Right renal cortex interstitium (tissue), 3 donors: ENCODE measurements at regions not wholly inside any gene's neighbourhood (a gene's known extent, or its start where the extent isn't known, plus 50 kb on each side); places are given as distances from the start of the nearest gene placed in this dataset.

Experiments used
- DNase-seq, 3 donors: peaks; one replicate each; pipeline ENCODE4 v3.0.0-alpha.2; 2013; ENCODE audit warnings: low read depth in 3 of 3, low spot score in 2 of 3

DNA sequence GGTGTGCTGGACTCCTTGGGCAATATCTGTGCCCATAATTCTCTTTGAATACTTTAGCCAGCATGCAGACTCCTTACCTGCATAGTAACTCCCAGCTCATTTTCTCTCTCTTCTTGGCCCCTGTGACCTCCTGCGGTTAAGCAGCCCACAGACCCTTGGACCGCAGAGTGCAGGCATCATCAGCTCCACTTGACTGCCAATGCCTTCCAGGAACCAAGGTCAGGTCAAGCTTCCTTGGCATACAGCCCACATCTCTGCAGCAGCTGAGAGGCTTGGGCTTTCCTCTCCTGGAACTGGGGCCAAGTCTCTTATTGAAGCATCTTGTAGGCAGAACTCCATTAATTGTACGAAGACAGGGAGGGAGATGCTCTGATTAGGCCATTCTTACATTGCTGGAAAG is 130.1 kb upstream of the PIEZO2 start:
- no peak for DNase-seq

DNA sequence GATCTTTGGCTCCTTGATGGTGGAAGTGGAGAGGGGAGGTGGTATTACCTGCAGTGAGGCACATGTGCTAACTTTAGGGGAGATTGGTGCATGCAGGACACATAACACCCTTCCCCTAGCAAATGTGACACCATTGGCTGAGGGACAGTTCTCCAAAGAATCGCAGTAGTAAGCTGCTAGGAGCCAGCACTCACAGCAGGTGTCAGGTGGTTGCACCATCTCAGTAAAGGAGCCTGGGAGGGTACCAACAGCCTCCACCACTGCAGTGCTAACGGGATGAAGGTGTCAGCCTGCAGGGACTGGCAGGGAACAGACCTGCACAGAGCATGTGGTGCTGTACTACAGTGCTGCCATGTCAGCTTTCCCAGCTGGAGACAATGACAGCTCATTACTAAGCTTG is 127.3 kb upstream of the PIEZO2 start:
- DNase-seq = no peak

DNA sequence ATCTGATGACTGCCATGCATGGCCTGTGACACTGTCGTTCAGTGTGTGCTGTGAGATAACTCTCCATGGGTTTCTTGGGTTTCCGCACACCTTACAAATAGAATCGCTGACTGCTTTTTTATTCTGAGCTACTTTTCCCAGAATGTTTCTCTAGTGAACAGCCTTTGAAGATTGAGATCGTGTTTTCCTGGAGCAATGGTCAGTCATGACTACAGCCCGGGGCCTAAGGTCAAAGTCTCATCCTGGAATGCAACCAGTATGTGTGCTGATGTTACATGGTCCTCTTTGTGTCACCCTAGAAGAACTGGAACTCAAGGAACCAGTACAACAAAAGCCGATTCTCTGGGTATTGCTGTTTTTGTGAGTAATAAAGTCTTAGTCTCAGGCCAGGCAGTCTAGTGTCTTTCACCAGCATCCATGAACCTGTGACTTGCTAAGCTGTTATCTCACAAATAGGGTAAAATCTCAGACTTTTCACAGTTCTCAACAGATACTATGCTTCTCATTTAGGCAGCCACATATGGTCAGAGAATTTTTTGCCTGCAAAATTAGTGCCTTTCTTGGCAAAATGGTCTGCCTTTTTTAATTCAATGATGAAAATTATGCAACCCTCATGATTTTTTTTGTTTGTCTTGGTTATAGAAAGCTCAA is 124.9 kb upstream of the PIEZO2 start:
- no peak for DNase-seq

DNA sequence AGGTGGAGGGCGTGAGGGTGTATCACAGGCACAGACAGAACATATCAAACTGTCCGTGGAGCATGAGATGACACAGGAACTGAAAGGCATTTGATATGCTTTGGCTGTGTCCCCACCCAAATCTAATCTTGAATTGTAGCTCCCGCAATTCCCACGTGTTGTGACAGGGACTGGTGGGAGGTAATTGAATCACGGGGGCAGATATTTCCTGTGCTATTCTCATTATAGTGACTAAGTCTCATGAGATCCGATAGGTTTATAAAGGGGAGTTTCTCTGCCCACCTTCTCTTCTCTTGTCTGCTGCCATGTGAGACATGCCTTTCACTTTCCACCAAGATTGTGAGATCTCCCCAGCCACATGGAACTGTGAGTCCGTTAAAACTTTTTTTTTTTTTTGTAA is 123.1 kb upstream of the PIEZO2 start:
- no peak for DNase-seq

DNA sequence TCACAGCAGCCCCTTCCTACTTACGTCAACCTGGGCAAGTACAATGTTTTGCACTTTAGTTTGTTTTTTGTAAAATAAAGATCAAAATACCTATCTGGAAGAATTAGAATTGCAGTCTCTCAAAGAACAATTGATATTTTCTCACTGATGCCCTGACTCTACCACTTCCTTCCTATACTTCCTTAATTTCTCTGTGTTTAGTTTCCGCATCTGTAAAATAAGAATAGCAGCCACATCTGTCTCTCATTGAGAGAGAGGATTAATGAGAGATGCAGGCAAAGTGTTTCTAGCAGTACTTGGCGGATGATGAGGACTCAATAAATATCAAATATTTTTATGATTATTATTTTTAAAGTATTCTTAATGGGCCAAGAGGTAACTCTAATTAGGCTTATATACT is 122.6 kb upstream of the PIEZO2 start:
- DNase-seq = no peak

DNA sequence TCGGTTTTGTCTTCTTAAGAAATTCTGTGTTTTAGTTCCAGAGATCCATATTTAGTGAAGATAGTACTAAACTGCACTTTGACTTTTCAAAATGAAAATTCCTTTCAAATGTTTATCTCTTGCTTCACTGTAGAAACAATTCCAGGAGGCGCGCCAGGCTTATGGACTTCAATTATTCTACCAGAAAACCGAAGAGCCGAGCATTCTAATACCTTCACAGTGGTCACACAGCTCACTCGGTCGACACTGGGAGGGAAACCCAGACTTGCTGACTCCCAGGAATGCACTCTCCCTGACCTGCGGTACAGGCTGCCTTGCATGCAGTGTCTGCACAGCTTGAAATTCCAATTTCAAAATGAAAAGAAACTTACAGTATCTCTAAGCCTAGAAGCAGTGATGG is 119.9 kb upstream of the PIEZO2 start:
- DNase-seq = no peak

DNA sequence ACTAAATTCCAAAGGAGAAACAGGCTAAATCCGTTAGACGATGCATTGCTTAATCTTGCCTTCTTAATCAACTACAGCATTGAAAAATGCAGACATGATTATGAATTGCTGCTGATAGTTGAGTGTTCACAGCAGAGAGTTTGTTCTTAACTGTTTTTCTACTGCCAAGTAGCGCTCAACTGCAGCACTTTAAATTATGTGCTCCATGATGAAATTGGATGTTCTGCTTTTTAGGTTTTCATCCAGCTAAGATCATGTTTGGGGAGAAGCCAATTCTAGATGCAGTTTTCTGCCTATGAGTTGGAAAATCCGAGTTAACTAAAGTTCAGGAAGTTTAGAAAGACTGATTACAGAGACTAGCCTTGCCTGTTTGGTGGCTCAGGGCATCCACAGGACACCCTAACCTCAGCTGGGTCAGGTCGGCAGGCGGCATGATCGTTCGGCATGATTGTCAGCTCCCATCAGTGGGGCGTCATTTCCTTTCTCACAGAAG is 119.4 kb upstream of the PIEZO2 start:
- DNase-seq = peak in 1 of 3 donors; percentile 27

DNA sequence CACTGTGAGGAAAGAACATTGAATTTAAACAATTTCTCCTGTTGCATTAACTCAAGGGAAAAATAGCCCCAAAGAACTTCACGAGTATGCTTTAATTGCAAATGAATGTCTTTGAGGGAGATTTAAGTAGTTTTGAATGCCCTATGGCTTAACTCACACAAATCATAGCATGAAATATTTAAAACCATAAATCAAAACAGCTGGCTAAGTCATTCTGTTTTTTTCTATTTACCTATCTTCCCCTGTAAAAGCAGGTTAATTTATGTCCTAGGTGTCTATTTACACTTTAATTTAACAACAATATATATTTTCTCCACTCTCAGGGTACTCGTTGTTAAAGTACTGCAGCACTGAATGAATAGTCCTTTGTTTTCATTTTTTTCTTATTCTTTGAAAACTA is 118.8 kb upstream of the PIEZO2 start:
- no peak for DNase-seq

DNA sequence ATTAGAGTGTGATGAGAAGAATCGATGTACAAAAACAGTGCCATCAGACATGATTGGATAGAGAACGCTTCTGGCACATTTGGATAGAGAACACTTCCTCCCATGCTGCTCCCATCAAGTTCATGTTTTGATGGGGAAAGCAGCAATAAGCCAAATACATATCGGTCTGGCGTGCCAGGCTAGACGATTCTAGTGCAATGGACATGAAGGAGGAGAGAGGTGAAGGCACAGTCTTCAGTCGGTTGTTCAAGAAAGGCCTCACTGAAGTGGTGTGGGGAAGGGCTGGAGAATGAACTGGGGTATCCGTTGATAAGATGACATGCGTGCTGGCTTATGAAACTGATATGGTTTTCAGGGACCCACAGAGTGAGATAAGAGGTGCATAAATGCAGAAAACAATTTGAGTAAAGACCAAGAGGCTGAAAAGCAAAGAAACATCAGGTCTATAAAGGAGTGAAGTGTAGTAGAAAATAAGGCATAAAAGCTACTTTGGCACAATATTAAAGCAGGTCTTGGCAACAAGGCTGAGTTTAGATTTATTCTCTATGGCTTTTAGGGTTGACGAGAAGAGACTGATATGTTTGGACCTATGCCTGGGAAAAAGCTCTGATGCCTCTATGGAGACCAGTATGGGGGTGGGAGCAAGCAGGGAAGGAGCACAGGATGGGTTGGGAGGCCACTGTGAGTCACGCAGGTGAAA is 117.6 kb upstream of the PIEZO2 start:
- DNase-seq = no peak

DNA sequence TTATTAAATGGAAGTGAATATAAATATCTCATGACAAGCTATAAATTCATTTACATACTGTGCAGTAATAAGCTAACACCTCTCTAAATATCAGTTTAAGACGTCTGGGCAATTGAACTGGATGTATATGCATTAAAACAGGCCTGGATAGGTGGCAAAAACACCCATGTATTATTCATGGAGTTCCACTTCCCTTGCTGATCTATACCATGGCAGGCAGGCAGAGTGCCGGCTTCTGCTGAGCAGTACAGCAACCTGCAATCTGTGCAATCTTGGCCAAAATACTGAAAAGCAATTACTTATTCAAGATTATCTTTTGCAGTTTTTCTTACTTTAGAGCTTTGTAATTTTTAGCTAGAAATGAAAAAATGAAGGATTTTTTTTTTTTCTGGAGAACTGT is 112.1 kb upstream of the PIEZO2 start:
- no peak for DNase-seq

DNA sequence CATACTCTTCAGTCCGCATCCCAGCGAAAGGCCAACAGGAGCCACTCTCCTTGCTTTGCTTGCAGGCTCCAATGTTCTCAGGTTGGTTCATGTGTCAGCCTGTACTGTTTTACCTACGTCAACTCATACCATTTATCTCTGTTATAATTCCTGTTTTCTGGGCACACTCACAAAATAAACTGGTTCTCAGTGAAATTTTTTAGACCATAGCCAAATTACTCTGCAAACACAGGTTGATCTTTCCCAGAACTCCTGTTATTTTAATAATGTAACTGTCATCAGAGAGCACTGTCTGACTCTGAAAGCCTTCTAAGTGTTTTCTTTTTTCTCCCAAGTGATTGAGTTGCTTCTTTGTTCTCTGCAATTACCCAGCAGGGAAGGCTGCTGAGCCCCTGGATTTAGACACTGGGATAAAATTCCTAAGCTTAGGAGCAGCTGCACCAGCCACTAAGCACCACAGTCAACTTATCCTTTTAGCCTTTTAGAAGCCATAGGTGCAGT is 111.6 kb upstream of the PIEZO2 start:
- DNase-seq = no peak

DNA sequence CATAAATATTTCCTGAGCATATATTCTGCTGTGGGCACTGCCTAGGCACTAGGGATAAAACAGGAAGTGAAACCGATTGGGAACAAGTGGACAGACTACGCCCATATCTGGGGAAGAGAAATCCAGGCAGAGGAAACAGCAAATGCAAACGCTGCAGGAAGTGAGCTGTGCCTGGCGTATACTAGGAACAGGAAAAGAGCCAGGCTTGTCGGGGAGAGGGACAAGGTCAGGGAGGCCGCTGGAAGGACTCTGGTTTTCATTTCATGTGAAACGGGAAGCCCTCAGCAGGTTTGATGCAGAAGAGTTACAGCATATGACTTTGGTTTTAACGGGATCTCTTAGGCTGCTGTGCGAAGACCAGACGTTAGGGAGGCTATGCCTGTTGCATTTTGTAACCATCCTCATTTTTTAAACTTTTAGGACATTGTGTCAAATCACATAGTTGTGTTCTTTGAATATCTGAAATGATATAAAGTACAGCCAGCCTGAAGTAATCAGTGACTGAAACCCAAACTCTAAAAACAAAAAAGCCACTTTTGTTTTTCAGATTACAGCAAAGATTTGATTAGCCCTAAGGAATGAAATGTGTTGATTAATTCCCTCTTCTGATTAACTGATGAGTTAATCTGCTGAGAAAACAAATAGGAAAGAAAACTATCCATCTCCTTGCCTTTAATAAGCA is 110.2 kb upstream of the PIEZO2 start:
- no peak for DNase-seq

DNA sequence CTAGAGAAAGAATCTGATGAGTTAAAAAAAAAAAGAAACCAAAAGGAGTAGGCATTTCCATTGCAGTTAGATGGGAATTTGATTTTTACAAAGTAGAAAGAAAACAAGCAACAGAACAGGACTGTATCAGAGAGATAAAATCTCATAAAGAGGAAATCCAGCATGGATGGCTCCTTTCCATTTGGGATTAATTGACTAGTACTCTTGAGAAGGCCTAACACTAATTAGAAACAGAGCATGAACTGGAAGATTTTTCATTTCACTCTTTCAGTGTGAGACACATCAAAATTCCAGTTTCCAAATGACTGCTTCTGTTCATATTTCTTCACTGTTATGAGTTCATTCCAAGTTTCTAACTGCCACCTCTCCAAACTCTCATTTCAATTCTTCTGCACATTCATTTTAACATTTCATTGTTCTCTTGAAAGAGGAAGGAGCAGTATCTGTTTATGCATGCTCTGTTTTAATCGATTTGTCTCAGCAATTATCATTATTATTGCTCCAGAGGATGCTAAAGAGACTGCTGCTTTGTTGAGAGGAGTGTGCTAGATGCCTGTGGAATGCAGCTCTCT is 108.8 kb upstream of the PIEZO2 start:
- DNase-seq = no peak

DNA sequence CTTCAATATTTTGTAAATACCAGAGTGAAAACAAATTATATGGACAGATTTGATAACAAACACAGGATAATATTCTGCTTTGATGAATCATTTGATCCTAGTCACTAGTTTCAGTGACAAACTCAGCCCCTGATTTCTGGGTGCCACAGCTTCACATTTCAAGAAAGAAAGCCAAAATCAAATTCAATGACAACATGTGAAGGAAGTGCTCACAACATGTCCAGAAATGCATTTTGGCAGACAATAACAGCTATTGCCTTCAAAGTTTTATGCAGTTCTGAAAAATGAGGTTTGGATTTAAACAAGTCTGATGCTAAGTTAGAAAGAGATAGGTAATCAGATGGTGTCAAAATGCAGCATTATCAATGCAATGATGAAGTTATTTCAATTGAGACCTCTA is 106.9 kb upstream of the PIEZO2 start:
- DNase-seq = no peak

DNA sequence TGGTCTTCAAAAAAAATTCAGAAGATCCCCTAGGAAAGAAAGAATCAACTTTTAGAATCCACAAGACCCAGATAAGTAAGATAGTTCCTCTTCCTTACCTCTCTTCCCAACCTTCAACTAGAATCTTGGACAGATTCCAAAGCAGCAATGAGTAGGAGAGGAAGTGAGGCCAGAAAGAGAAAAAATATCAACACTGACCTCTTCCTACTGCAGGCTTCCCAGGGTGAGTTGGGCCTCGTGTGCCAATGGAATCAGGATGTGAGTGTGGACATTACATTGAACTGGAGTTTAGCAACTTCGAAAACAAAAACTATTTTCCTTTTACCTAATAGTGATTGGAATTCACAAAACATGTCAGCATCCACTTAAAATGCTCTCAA is 102.5 kb upstream of the PIEZO2 start:
- no peak for DNase-seq

DNA sequence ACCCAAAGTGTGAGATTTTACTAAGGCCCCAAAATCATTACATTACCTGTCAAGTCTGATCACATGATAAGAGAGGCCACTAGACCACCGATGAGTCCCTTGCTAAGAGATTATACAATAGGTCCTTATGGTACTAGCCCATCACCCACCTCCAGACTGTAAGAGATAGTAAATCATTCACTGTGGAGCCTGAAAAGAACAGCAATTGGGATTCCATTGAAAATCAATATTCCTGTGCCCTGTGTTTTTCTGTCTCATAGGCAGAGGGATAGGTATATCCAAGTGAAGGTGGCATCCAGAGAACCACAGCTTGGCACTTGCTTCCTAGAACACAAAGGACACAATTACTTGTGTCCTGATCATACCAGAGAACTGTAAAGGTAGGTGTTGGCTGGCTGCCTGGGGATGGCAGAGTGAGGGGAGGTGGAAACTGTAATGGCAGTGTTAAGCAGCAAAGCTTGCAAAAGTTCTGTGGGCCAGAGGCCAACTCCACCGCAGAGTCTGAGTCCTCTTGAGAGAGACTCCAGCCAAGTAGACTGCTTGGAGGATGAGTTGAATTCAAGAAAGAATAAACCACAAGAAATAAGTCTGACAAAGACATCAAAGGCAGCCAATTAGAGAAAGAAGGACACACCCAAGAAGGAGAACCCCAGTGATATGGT is 102.0 kb upstream of the PIEZO2 start:
- no peak for DNase-seq

DNA sequence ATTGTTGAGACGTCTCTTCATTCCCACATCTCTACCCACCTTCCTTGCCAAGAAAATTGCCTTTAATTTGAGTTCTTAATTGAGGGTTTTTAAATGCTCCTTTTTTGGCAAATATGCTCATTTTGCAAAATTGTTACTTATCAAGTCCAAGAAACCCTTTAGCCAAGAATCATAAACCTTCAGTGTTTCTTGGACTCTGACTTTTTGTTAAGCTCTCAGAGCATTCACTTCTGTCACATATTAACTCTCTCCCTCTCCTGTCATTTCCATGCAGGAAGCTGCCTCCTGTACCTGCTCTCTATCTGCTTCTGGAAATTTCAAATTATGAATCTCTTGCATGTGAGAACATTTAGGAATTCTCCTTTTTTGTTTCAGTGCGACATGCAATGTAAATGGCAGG is 100.0 kb upstream of the PIEZO2 start:
- no peak for DNase-seq

DNA sequence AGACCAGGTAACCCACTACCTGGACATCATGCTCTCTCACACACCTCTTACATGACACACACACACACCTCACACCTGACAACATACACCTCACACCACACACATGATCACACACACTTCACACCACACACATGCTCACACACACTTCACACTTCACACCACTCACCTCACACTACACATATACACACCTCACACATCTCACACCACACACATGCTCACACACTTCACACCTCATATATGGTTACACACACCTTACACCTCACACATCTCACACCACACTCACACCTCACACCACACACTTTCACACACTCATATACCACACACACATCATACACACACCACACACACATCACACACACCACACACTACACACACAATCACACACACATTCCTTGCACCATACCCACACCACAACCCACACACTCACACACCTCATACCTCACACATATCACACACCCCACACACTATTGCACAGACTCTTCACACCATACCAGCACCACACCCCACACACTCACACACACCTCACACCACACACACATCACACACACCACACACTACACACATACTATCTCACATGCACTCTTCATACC is 98.1 kb upstream of the PIEZO2 start:
- DNase-seq = no peak

DNA sequence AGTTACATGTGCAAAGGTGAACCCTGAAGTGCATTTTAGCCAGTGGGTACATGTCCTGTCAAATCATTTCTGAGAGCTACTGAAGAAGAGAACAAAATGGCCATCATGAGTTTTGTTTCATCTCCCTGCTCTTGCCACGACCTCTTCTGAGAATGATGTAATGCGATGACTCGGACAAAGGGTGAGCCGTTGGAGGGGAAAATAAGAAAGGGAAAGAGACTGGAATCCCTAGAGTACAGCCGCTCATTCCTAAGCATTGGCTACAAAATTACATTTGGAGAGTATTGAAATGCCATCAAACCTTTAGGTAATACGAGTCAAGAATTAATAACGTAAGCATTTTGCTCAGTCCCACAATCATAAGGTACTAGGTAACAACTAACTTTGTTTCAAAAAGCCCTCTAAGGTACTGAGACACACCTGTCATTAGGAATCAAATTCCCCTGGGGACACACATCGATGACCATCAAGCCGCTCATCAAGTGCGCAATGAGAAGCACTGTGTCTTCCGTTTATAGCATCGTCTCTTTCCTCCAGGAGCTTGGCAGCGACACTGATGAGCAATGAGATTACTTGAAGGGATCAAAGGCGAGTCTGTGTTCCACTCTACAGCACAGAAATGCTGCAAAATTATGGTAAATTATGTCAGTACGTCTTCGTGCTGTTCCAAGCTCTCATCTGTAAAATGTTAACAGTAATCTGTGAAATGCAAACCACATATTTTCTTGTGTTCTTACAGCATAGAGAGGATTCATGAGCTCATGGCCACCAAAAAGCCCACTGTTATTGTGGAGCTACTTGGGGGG is 97.3 kb upstream of the PIEZO2 start:
- DNase-seq = no peak

DNA sequence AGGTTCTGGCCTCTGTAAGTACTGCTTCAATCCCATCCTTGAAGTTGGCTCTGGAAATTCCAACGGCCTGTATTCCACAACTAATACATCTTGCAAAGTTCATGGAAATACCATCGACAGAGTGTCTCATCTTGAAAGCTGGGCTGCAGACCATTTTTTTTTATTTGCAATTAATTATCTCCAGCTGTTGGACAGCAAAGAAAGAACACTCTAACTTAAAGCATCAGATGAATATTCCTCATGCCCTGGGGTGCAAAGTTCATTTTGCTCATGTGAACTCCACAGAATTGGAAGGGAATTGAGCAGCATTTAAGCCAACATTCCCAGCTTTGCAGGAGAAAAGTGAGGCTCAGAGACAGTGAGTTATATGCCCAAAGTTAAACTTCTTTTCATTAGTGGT is 96.5 kb upstream of the PIEZO2 start:
- DNase-seq = peak in 1 of 3 donors; percentile 16
